Neural cell (in vitro differentiated cells): ENCODE measurements at regions not wholly inside any gene's neighbourhood (a gene's known extent, or its start where the extent isn't known, plus 50 kb on each side); places are given as distances from the start of the nearest gene placed in this dataset.

Experiments used
- EP300 ChIP-seq: fragments of 450-650 bp; conservative IDR thresholded peaks from 2 replicates; pipeline ENCODE4 v1.6.1; 2014; ENCODE audit warnings: antibody characterized with exemption, mild to moderate bottlenecking, moderate library complexity; ENCODE audit not compliant: poor library complexity, severe bottlenecking
- EZH2 ChIP-seq: fragments of 200-600, 300-800 bp; shearing (Covaris generic), sonication (generic); IDR thresholded peaks from 2 replicates; pipeline ENCODE4 v1.6.1; 2014; ENCODE audit warnings: antibody characterized with exemption, low read length, borderline replicate concordance, mild to moderate bottlenecking; ENCODE audit not compliant: insufficient read depth, poor library complexity, severe bottlenecking
- MXI1 ChIP-seq: fragments of 450-650 bp; conservative IDR thresholded peaks from 2 replicates; pipeline ENCODE4 v1.6.1; 2014; ENCODE audit warnings: antibody characterized with exemption, mild to moderate bottlenecking; ENCODE audit not compliant: poor library complexity, severe bottlenecking
- POLR2AphosphoS5 ChIP-seq: IDR thresholded peaks from 2 replicates; pipeline ENCODE4 v1.6.1; 2012
- RAD21 ChIP-seq: fragments of 450-650 bp; conservative IDR thresholded peaks from 2 replicates; pipeline ENCODE4 v1.6.1; 2014; ENCODE audit warnings: antibody characterized with exemption, mild to moderate bottlenecking, moderate library complexity
- SMC3 ChIP-seq: fragments of 450-650 bp; conservative IDR thresholded peaks from 2 replicates; pipeline ENCODE4 v1.6.1; 2014; ENCODE audit warnings: antibody characterized with exemption, mild to moderate bottlenecking, moderate library complexity; ENCODE audit not compliant: poor library complexity
- TF ChIP-seq, protein P1 (sequence below): fragments of 450-650 bp; IDR thresholded peaks from 2 replicates; pipeline ENCODE4 v1.5.1; 2014; ENCODE audit warnings: antibody characterized with exemption, mild to moderate bottlenecking, moderate library complexity; ENCODE audit not compliant: poor library complexity, severe bottlenecking
- TF ChIP-seq, protein P2 (sequence below): IDR thresholded peaks from 2 replicates; pipeline ENCODE4 v1.6.1; 2012; ENCODE audit warnings: borderline replicate concordance

DNA sequence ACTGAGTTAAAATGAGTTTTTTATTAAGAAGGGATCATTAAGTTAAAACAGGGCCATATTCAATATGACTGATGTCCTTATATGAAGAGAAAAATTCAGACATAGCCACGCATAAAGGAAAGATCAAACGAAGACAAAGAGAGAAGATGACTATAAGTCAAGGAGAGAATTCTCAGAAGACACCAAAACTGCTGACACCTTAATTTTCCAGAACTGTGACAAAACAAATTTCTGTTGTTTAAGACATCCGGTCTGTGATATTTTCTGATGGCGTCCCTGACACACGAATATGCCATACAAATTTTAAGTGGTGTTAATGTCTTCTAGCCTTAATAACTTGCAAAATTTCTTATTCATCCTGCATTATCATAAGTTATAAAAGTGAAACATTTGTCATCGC is 1325.2 kb upstream of the DDX18 start:
- TF ChIP-seq RAD21, result no peak
- TF ChIP-seq, protein P1, sequence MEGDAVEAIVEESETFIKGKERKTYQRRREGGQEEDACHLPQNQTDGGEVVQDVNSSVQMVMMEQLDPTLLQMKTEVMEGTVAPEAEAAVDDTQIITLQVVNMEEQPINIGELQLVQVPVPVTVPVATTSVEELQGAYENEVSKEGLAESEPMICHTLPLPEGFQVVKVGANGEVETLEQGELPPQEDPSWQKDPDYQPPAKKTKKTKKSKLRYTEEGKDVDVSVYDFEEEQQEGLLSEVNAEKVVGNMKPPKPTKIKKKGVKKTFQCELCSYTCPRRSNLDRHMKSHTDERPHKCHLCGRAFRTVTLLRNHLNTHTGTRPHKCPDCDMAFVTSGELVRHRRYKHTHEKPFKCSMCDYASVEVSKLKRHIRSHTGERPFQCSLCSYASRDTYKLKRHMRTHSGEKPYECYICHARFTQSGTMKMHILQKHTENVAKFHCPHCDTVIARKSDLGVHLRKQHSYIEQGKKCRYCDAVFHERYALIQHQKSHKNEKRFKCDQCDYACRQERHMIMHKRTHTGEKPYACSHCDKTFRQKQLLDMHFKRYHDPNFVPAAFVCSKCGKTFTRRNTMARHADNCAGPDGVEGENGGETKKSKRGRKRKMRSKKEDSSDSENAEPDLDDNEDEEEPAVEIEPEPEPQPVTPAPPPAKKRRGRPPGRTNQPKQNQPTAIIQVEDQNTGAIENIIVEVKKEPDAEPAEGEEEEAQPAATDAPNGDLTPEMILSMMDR, result no peak
- no peak for TF ChIP-seq EP300
- TF ChIP-seq POLR2AphosphoS5, result no peak
- no peak for TF ChIP-seq EZH2
- TF ChIP-seq SMC3, result no peak
- TF ChIP-seq, protein P2, sequence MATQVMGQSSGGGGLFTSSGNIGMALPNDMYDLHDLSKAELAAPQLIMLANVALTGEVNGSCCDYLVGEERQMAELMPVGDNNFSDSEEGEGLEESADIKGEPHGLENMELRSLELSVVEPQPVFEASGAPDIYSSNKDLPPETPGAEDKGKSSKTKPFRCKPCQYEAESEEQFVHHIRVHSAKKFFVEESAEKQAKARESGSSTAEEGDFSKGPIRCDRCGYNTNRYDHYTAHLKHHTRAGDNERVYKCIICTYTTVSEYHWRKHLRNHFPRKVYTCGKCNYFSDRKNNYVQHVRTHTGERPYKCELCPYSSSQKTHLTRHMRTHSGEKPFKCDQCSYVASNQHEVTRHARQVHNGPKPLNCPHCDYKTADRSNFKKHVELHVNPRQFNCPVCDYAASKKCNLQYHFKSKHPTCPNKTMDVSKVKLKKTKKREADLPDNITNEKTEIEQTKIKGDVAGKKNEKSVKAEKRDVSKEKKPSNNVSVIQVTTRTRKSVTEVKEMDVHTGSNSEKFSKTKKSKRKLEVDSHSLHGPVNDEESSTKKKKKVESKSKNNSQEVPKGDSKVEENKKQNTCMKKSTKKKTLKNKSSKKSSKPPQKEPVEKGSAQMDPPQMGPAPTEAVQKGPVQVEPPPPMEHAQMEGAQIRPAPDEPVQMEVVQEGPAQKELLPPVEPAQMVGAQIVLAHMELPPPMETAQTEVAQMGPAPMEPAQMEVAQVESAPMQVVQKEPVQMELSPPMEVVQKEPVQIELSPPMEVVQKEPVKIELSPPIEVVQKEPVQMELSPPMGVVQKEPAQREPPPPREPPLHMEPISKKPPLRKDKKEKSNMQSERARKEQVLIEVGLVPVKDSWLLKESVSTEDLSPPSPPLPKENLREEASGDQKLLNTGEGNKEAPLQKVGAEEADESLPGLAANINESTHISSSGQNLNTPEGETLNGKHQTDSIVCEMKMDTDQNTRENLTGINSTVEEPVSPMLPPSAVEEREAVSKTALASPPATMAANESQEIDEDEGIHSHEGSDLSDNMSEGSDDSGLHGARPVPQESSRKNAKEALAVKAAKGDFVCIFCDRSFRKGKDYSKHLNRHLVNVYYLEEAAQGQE, result no peak
- TF ChIP-seq MXI1, result no peak
